Neuronal stem cell (in vitro differentiated cells): ENCODE measurements at regions not wholly inside any gene's neighbourhood (a gene's known extent, or its start where the extent isn't known, plus 50 kb on each side); places are given as distances from the start of the nearest gene placed in this dataset.

Experiments
- DNase-seq: peaks from one replicate; pipeline ENCODE4 v3.0.0-alpha.2; 2013; ENCODE audit warnings: low spot score
- H2AFZ ChIP-seq: one replicate; pipeline ENCODE4 v1.6.1; 2013; ENCODE audit warnings: mild to moderate bottlenecking, low read length, inconsistent platforms
- H2AK5ac ChIP-seq: 2 replicates; pipeline ENCODE4 v1.6.1; 2013; ENCODE audit warnings: low read depth, mild to moderate bottlenecking, inconsistent platforms, low read length, moderate library complexity, mixed read lengths
- H2BK120ac ChIP-seq: 2 replicates; pipeline ENCODE4 v1.6.1; 2013; ENCODE audit warnings: low read depth, mild to moderate bottlenecking, inconsistent platforms, low read length, moderate library complexity, mixed read lengths
- H2BK12ac ChIP-seq: one replicate; pipeline ENCODE4 v1.6.1; 2013; ENCODE audit warnings: low read length, inconsistent platforms
- H2BK15ac ChIP-seq: 2 replicates; pipeline ENCODE4 v1.6.1; 2013; ENCODE audit warnings: mild to moderate bottlenecking, low read length, inconsistent platforms, mixed read lengths
- H2BK5ac ChIP-seq: one replicate; pipeline ENCODE4 v1.6.1; 2013; ENCODE audit warnings: inconsistent platforms, mild to moderate bottlenecking, low read length, moderate library complexity
- H3K14ac ChIP-seq: one replicate; pipeline ENCODE4 v1.6.1; 2013; ENCODE audit warnings: low read length, inconsistent platforms
- H3K18ac ChIP-seq: 2 replicates; pipeline ENCODE4 v1.6.1; 2013; ENCODE audit warnings: low read length, inconsistent platforms
- H3K23ac ChIP-seq: 2 replicates; pipeline ENCODE4 v1.6.1; 2013; ENCODE audit warnings: low read depth, mild to moderate bottlenecking, mixed read lengths, low read length, inconsistent platforms; ENCODE audit not compliant: poor library complexity
- H3K27ac ChIP-seq: replicated peaks from 3 replicates; pipeline ENCODE4 v1.5.1; 2013; ENCODE audit warnings: low read length, inconsistent platforms
- H3K27me3 ChIP-seq, 3 experiments: 2 replicates each; pipeline ENCODE4 v1.6.1; 2013; ENCODE audit warnings: low read length in 3 of 3, mild to moderate bottlenecking in 2 of 3, inconsistent platforms in 1 of 3, low read depth in 1 of 3, mixed read lengths in 1 of 3, moderate library complexity in 1 of 3; ENCODE audit not compliant: control insufficient read depth in 3 of 3, insufficient read depth in 3 of 3
- H3K36me3 ChIP-seq, 2 donors: replicated peaks in 1 of 2; 2 replicates each; pipeline ENCODE4 v1.6.1; 2013; ENCODE audit warnings: low read length in 2 of 2; ENCODE audit not compliant: control insufficient read depth in 2 of 2, insufficient read depth in 2 of 2
- H3K4ac ChIP-seq: 2 replicates; pipeline ENCODE4 v1.6.1; 2013; ENCODE audit warnings: inconsistent platforms, mild to moderate bottlenecking, low read length, moderate library complexity
- H3K4me1 ChIP-seq, 2 donors: 1 replicate in 1 of 2; 2 replicates in 1 of 2; pipeline ENCODE4 v1.6.1; 2013; ENCODE audit warnings: low read length in 2 of 2, low read depth in 1 of 2; ENCODE audit not compliant: control insufficient read depth in 2 of 2, insufficient read depth in 1 of 2
- H3K4me2 ChIP-seq: one replicate; pipeline ENCODE4 v1.6.1; 2013; ENCODE audit warnings: mild to moderate bottlenecking, low read length, inconsistent platforms; ENCODE audit not compliant: insufficient read depth, poor library complexity, severe bottlenecking
- H3K4me3 ChIP-seq, 2 donors: 2 replicates each; pipeline ENCODE4 v1.5.1; 2013; ENCODE audit warnings: low read length in 2 of 2, mild to moderate bottlenecking in 2 of 2, inconsistent platforms in 1 of 2, moderate library complexity in 1 of 2
- H3K79me1 ChIP-seq: one replicate; pipeline ENCODE4 v1.6.1; 2013; ENCODE audit warnings: low read depth, mild to moderate bottlenecking, inconsistent platforms, low read length, moderate library complexity
- H3K9ac ChIP-seq: one replicate; pipeline ENCODE4 v1.6.1; 2013; ENCODE audit warnings: mild to moderate bottlenecking, low read depth, low read length, inconsistent platforms; ENCODE audit not compliant: poor library complexity
- H3K9me3 ChIP-seq, 2 donors: replicated peaks in 1 of 2; 2 replicates each; pipeline versions ENCODE3 to v1.6.1; 2013; ENCODE audit warnings: low read length in 2 of 2, mild to moderate bottlenecking in 2 of 2, inconsistent platforms in 1 of 2, low read depth in 1 of 2, mixed read lengths in 1 of 2, moderate library complexity in 1 of 2; ENCODE audit not compliant: control insufficient read depth in 2 of 2, insufficient read depth in 1 of 2
- H4K8ac ChIP-seq: one replicate; pipeline ENCODE4 v1.6.1; 2013; ENCODE audit warnings: low read depth, mild to moderate bottlenecking, inconsistent platforms, low read length, moderate library complexity
- H4K91ac ChIP-seq: one replicate; pipeline ENCODE4 v1.6.1; 2013; ENCODE audit warnings: low read length, low read depth, mild to moderate bottlenecking, inconsistent platforms; ENCODE audit not compliant: poor library complexity
- WGBS, 2 donors: extraction: QIAGEN DNeasy Blood & Tissue Kit; methylation state at CpG; one replicate each; pipeline ENCODE4 v1.1.7; 2013; ENCODE audit warnings: missing lambda C conversion rate in 2 of 2, mixed read lengths in 1 of 2; ENCODE audit not compliant: insufficient read length in 2 of 2, insufficient replicate concordance in 1 of 2; ENCODE audit errors: extremely low coverage in 2 of 2; 5-methylcytosine and 5-hydroxymethylcytosine counted together

GRCh38 chr2:153005071-153005730 lies 286.8 kb downstream of the ARL6IP6 start:
- no peak overlapping the region for H2BK120ac ChIP-seq
- no peak overlapping the region for H4K91ac ChIP-seq

GRCh38 chr2:153004627-153005026 lies 286.2 kb downstream of the ARL6IP6 start:
- WGBS, 2 donors: no CpG with 5 or more reads among the region's 3 CpGs
- no peak overlapping the region for H2BK15ac ChIP-seq
- no peak overlapping the region for H3K4me2 ChIP-seq
- H3K4me3 ChIP-seq: no peak overlapping the region
- H4K91ac ChIP-seq: no peak overlapping the region
- H2AFZ ChIP-seq: no peak overlapping the region
- no peak overlapping the region for H2BK120ac ChIP-seq
- no peak overlapping the region for H2AK5ac ChIP-seq
- no peak overlapping the region for H3K14ac ChIP-seq
- no peak overlapping the region for H3K23ac ChIP-seq
- no peaks in the 10 kb centered on the region for H3K27me3 ChIP-seq
- no peaks in the 10 kb centered on the region for H3K9me3 ChIP-seq
- no peak overlapping the region for H4K8ac ChIP-seq
- H3K36me3 ChIP-seq: no peaks in the 10 kb centered on the region
- no peak overlapping the region for H3K9ac ChIP-seq
- H3K4ac ChIP-seq: no peak overlapping the region
- H3K4me1 ChIP-seq: no peaks in the 10 kb centered on the region
- no peaks in the 10 kb centered on the region for H3K79me1 ChIP-seq
- H2BK12ac ChIP-seq: no peak overlapping the region
- no peak for DNase-seq
- no peak overlapping the region for H3K27ac ChIP-seq
- no peak overlapping the region for H2BK5ac ChIP-seq
- H3K18ac ChIP-seq: no peak overlapping the region

More at GRCh38 chr2:153005071-153005730, 286.8 kb downstream of the ARL6IP6 start:
- Histone ChIP-seq H3K27ac (no peak overlapping the region), H3K23ac (no peak overlapping the region), H2BK12ac (no peak overlapping the region), H3K9me3 (no peaks in the 10 kb centered on the region), H3K14ac (no peak overlapping the region), H3K18ac (no peak overlapping the region), H2BK15ac (no peak overlapping the region), H3K4me3 (no peak overlapping the region), H3K36me3 (no peaks in the 10 kb centered on the region), H3K9ac (no peak overlapping the region), H3K4me2 (no peak overlapping the region), H3K79me1 (no peaks in the 10 kb centered on the region), H3K27me3 (no peaks in the 10 kb centered on the region), H2AFZ (no peak overlapping the region), H2BK5ac (no peak overlapping the region), H3K4me1 (no peaks in the 10 kb centered on the region), H2AK5ac (no peak overlapping the region), H3K4ac (no peak overlapping the region), H4K8ac (no peak overlapping the region)
- DNase-seq: no peak
- no CpG with 5 or more reads among the region's 5 CpGs for WGBS, 2 donors

- H3K9ac ChIP-seq: no peak overlapping the region
- no peak for DNase-seq
- H3K27me3 ChIP-seq: no peaks in the 10 kb centered on the region
- H2AK5ac ChIP-seq: no peak overlapping the region
- H3K14ac ChIP-seq: no peak overlapping the region
- H3K18ac ChIP-seq: no peak overlapping the region
- H3K4me3 ChIP-seq: no peak overlapping the region
- no peak overlapping the region for H3K23ac ChIP-seq
- H3K27ac ChIP-seq: no peak overlapping the region
- H3K36me3 ChIP-seq: no peaks in the 10 kb centered on the region
- no peak overlapping the region for H4K8ac ChIP-seq
- WGBS, 2 donors: no CpG with 5 or more reads among the region's 1 CpG
- no peak overlapping the region for H3K4ac ChIP-seq
- no peak overlapping the region for H2BK12ac ChIP-seq
- no peak overlapping the region for H4K91ac ChIP-seq
- H3K4me1 ChIP-seq: no peaks in the 10 kb centered on the region
- no peak overlapping the region for H2BK15ac ChIP-seq
- H2BK5ac ChIP-seq: no peak overlapping the region
- peaks cover 4% of the 10 kb centered on the region in 2 donors for H3K9me3 ChIP-seq
- no peak overlapping the region for H2BK120ac ChIP-seq
- no peak overlapping the region for H2AFZ ChIP-seq
- no peaks in the 10 kb centered on the region for H3K79me1 ChIP-seq
- no peak overlapping the region for H3K4me2 ChIP-seq
These were observed 255.7 kb downstream of the ARL6IP6 start for GRCh38 chr2:152974146-152974545.

- Histone ChIP-seq H3K4ac (no peak overlapping the region), H2AK5ac (no peak overlapping the region), H4K8ac (no peak overlapping the region), H2AFZ (no peak overlapping the region), H3K4me3 (no peak overlapping the region), H2BK15ac (no peak overlapping the region), H3K14ac (no peak overlapping the region), H3K4me1 (no peaks in the 10 kb centered on the region), H3K36me3 (no peaks in the 10 kb centered on the region), H4K91ac (no peak overlapping the region), H3K27me3 (no peaks in the 10 kb centered on the region), H3K27ac (no peak overlapping the region), H3K9me3 (peaks cover 4 to 7% of the 10 kb centered on the region in 2 donors), H3K79me1 (no peaks in the 10 kb centered on the region), H2BK5ac (no peak overlapping the region), H3K23ac (no peak overlapping the region), H2BK120ac (no peak overlapping the region), H3K9ac (no peak overlapping the region), H3K4me2 (no peak overlapping the region), H3K18ac (no peak overlapping the region), H2BK12ac (no peak overlapping the region)
- no peak for DNase-seq
- WGBS, 2 donors: no CpG with 5 or more reads among the region's 1 CpG
These were observed 253.3 kb downstream of the ARL6IP6 start for GRCh38 chr2:152971685-152972084.
